PC-3 (cell line): ENCODE measurements at regions not wholly inside any gene's neighbourhood (a gene's known extent, or its start where the extent isn't known, plus 50 kb on each side); places are given as distances from the start of the nearest gene placed in this dataset.
"Not testable (repeated sequence)": the region's sequence is repeated elsewhere in the genome, so short reads cannot be mapped to it uniquely, and the experiment has no call there.

ENCODE experiments used
- CTCF ChIP-seq: fragments of 300-600 bp; sonication (generic); conservative IDR thresholded peaks from 2 replicates; pipeline ENCODE4 v1.5.1; 2017; ENCODE audit warnings: antibody characterized with exemption, low read depth, mild to moderate bottlenecking, low read length
- EZH2 ChIP-seq: fragments of 300-600 bp; sonication (generic); IDR thresholded peaks from one replicate; pipeline ENCODE4 v1.6.1; 2017; ENCODE audit warnings: antibody characterized with exemption, mild to moderate bottlenecking, low read length; ENCODE audit not compliant: unreplicated experiment
- EZH2phosphoT487 ChIP-seq: fragments of 300-600 bp; sonication (generic); IDR thresholded peaks from 2 replicates; pipeline ENCODE4 v1.6.1; 2018; ENCODE audit warnings: mild to moderate bottlenecking, antibody characterized with exemption, low read length, borderline replicate concordance

GRCh38 chr9:67461796-67462757 is 396.7 kb upstream of the ANKRD20A1 start:
- not testable (repeated sequence) for TF ChIP-seq CTCF, EZH2, EZH2phosphoT487
